OCI-LY1 (cell line): ENCODE measurements at regions not wholly inside any gene's neighbourhood (a gene's known extent, or its start where the extent isn't known, plus 50 kb on each side); places are given as distances from the start of the nearest gene placed in this dataset.
"Not testable (repeated sequence)": the region's sequence is repeated elsewhere in the genome, so short reads cannot be mapped to it uniquely, and the experiment has no call there.

Experiments used
- H2AFZ ChIP-seq: fragments of 200-600 bp; sonication (generic), shearing (Covaris generic); 2 replicates; pipeline ENCODE4 v1.6.0; 2014; ENCODE audit warnings: antibody characterized with exemption, mild to moderate bottlenecking, low read length
- H3F3A ChIP-seq: fragments of 200-600 bp; sonication (generic), shearing (Covaris generic); 2 replicates; pipeline ENCODE4 v1.6.0; 2014; ENCODE audit warnings: mild to moderate bottlenecking, antibody characterized with exemption, low read length, moderate library complexity; ENCODE audit not compliant: insufficient read depth
- H3K27ac ChIP-seq: fragments of 200-600 bp; sonication (generic); 2 replicates; pipeline ENCODE4 v1.5.1; 2014; ENCODE audit warnings: low read length, mixed run types, mild to moderate bottlenecking, low read depth; ENCODE audit not compliant: poor library complexity, severe bottlenecking
- H3K27me3 ChIP-seq: fragments of 200-600 bp; sonication (generic); 2 replicates; pipeline ENCODE4 v1.6.0; 2014; ENCODE audit warnings: antibody characterized with exemption, mild to moderate bottlenecking, low read length, moderate library complexity; ENCODE audit not compliant: insufficient read depth
- H3K36me3 ChIP-seq: fragments of 200-600 bp; sonication (generic); 2 replicates; pipeline ENCODE4 v1.6.1; 2014; ENCODE audit warnings: mild to moderate bottlenecking, antibody characterized with exemption, low read length, moderate library complexity, mixed read lengths; ENCODE audit not compliant: insufficient read depth
- H3K4me1 ChIP-seq: fragments of 200-600 bp; sonication (generic); 2 replicates; pipeline ENCODE4 v1.5.1; 2014; ENCODE audit warnings: mild to moderate bottlenecking, low read length, moderate library complexity; ENCODE audit not compliant: insufficient read depth, severe bottlenecking
- H3K4me2 ChIP-seq: fragments of 200-600 bp; sonication (generic), shearing (Covaris generic); 2 replicates; pipeline ENCODE4 v1.6.1; 2014; ENCODE audit warnings: low read length
- H3K4me3 ChIP-seq: fragments of 200-600 bp; sonication (generic); 2 replicates; pipeline ENCODE4 v1.5.1; 2014; ENCODE audit warnings: low read length, low read depth, mild to moderate bottlenecking, mixed read lengths; ENCODE audit not compliant: poor library complexity, severe bottlenecking
- H3K79me2 ChIP-seq: fragments of 200-600 bp; shearing (Covaris generic); 2 replicates; pipeline ENCODE4 v1.6.1; 2016; ENCODE audit warnings: mixed run types, low read length, mixed read lengths; ENCODE audit not compliant: insufficient read depth
- H3K9ac ChIP-seq: fragments of 200-600 bp; sonication (generic), shearing (Covaris generic); 2 replicates; pipeline ENCODE4 v1.6.1; 2014; ENCODE audit warnings: mild to moderate bottlenecking, low read length, mixed read lengths
- H3K9me2 ChIP-seq: fragments of 200-600 bp; sonication (generic), shearing (Covaris generic); 2 replicates; pipeline ENCODE4 v1.6.1; 2014; ENCODE audit warnings: low read depth, mild to moderate bottlenecking, low read length, mixed read lengths
- H3K9me3 ChIP-seq: fragments of 200-600 bp; shearing (Covaris generic); 2 replicates; pipeline ENCODE4 v1.6.1; 2014; ENCODE audit warnings: low read length, mixed read lengths
- H4K20me1 ChIP-seq: fragments of 200-600 bp; sonication (generic), shearing (Covaris generic); 2 replicates; pipeline ENCODE4 v1.6.0; 2016; ENCODE audit warnings: mild to moderate bottlenecking, low read length; ENCODE audit not compliant: insufficient read depth
- CTCF ChIP-seq: fragments of 200-600 bp; sonication (generic), shearing (Covaris generic); IDR thresholded peaks from 2 replicates; pipeline ENCODE4 v1.5.1; 2017; ENCODE audit warnings: mild to moderate bottlenecking, antibody characterized with exemption, low read length, moderate library complexity, mixed read lengths
- EZH2 ChIP-seq: fragments of 200-600 bp; sonication (generic), shearing (Covaris generic); IDR thresholded peaks from 2 replicates; pipeline ENCODE4 v1.8.0; 2017; ENCODE audit warnings: borderline replicate concordance, mixed run types, mild to moderate bottlenecking, antibody characterized with exemption, low read length, moderate library complexity, mixed read lengths

- no peak overlapping the region for H3K4me2 ChIP-seq
- H3K36me3 ChIP-seq = no peaks in the 10 kb centered on the region
- H2AFZ ChIP-seq = no peak overlapping the region
- H3K27me3 ChIP-seq = peaks cover 8% of the 10 kb centered on the region; the same call in 1 of the 2 replicates
- no peaks in the 10 kb centered on the region for H4K20me1 ChIP-seq
- H3K79me2 ChIP-seq = no peaks in the 10 kb centered on the region
- no peaks in the 10 kb centered on the region for H3F3A ChIP-seq
- no peak overlapping the region for H3K4me3 ChIP-seq
- H3K4me1 ChIP-seq = no peaks in the 10 kb centered on the region
- no peaks in the 10 kb centered on the region for H3K9me3 ChIP-seq
- no peak overlapping the region for H3K27ac ChIP-seq
- H3K9me2 ChIP-seq = no peaks in the 10 kb centered on the region
- H3K9ac ChIP-seq = no peak overlapping the region
- TF ChIP-seq EZH2 (no peak), CTCF (no peak)
Observed at GRCh38 chr16:29310852-29311314, 95.6 kb downstream of the NPIPB11 start.

GRCh38 chr16:29310243-29310642 is 96.3 kb downstream of the NPIPB11 start:
- H3K9me2 ChIP-seq = not testable (repeated sequence)

GRCh38 chr16:29309601-29310000 is 96.9 kb downstream of the NPIPB11 start:
- H3K9ac ChIP-seq, H3K4me1 ChIP-seq, H4K20me1 ChIP-seq, H3K4me3 ChIP-seq, H3K9me2 ChIP-seq, H3K27ac ChIP-seq, H3K4me2 ChIP-seq, H2AFZ ChIP-seq, H3F3A ChIP-seq, H3K27me3 ChIP-seq, H3K36me3 ChIP-seq, H3K79me2 ChIP-seq, H3K9me3 ChIP-seq: not testable (repeated sequence)

More at GRCh38 chr16:29310243-29310642, 96.3 kb downstream of the NPIPB11 start:
- not testable (repeated sequence) for H3K9ac ChIP-seq, H2AFZ ChIP-seq, H3K9me3 ChIP-seq, H3K27me3 ChIP-seq, H3K4me1 ChIP-seq, H3K27ac ChIP-seq, H3F3A ChIP-seq, H3K4me2 ChIP-seq, H3K36me3 ChIP-seq, H4K20me1 ChIP-seq, H3K4me3 ChIP-seq, H3K79me2 ChIP-seq

- no peak overlapping the region for H3K27ac ChIP-seq
- no peak overlapping the region for H2AFZ ChIP-seq
- no peaks in the 10 kb centered on the region for H3K79me2 ChIP-seq
- TF ChIP-seq EZH2 (no peak), CTCF (no peak)
- H4K20me1 ChIP-seq = no peaks in the 10 kb centered on the region
- H3K4me3 ChIP-seq = no peak overlapping the region
- H3K27me3 ChIP-seq = peaks cover 8% of the 10 kb centered on the region; the same call in 1 of the 2 replicates
- H3K4me1 ChIP-seq = no peaks in the 10 kb centered on the region
- no peaks in the 10 kb centered on the region for H3F3A ChIP-seq
- H3K36me3 ChIP-seq = no peaks in the 10 kb centered on the region
- no peaks in the 10 kb centered on the region for H3K9me3 ChIP-seq
- no peak overlapping the region for H3K4me2 ChIP-seq
- no peaks in the 10 kb centered on the region for H3K9me2 ChIP-seq
- no peak overlapping the region for H3K9ac ChIP-seq
Observed at GRCh38 chr16:29308644-29309546, 97.6 kb downstream of the NPIPB11 start.
